HG03457 (cell line): ENCODE measurements at regions not wholly inside any gene's neighbourhood (a gene's known extent, or its start where the extent isn't known, plus 50 kb on each side); places are given as distances from the start of the nearest gene placed in this dataset.

Source experiments
- ATAC-seq: cut with Tn5 transposase; IDR thresholded peaks from one replicate; pipeline ENCODE4 v1.9.1; 2021; ENCODE audit warnings: moderate number of reproducible peaks; ENCODE audit not compliant: unreplicated experiment

DNA sequence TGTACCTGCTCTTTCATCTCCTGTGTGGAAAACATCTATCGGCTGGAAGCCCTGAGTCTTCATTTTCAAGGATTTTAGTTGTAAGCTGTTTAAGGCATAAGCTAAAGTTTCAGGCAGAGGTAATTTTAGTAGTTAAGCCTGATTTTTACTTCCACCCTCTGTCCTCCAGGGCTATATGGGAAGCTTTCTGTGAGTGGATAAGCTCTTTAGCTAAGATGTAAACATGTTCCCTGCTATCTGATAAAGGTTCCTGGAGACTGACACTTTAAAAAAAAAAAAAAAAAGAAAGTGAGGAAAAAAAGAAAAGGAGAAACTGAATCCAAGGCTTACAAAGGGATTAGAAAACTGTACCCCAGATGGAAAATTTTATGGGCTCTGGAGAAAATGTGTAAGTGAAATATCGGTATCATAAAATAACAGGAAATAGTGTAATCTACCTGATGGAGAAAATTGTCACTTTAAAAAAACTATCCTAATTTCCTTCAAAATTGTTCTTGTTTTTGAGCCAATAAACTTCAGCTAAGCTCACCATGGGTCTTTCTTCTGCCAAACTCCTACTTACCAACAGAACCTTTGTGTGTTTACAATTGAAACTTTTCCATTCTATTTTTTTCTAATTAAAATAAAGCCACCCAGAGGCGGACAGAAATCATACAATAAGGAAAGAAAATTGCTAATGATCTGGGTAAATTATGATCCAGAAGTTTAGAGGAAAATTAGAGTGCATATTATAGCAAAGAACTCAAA lies 180.5 kb downstream of the TGFB2 start:
- ATAC-seq: no peak

DNA sequence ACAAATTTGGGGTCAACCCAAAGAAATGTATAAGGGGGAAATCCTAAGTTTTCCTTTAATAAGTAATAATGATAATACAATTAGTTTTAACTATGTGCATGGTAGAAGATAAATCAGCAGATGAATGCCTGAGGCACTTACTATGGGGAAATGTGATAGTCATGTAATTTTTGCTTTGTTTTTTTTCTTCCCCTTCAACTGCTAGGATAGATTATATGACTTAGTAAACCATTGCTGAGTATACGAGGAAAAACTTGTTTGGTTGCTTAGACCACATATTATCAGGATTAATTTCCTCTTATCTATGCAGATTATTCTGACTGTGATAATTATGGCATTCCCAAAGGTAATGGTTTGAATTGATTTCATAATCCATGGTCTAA lies 181.1 kb downstream of the TGFB2 start:
- no peak for ATAC-seq

DNA sequence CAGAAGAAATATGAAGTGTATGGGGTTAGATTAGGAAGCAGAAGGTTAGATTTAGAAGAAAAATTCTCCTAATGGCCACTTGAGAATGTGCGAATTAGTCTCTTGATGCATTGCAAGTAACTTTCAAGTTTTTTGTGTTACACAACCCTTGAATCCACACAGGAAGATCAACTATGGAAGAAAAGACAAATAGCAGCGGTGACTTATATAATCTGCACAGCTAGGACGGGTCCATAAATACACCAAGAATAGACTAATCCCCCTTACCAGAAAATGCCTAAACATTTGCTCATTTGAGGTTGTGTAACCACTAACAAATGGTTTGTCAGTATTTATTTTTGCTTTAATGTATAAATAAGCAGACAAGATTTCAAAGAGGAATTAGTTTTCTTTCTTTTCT lies 182.6 kb downstream of the TGFB2 start:
- ATAC-seq: no peak

DNA sequence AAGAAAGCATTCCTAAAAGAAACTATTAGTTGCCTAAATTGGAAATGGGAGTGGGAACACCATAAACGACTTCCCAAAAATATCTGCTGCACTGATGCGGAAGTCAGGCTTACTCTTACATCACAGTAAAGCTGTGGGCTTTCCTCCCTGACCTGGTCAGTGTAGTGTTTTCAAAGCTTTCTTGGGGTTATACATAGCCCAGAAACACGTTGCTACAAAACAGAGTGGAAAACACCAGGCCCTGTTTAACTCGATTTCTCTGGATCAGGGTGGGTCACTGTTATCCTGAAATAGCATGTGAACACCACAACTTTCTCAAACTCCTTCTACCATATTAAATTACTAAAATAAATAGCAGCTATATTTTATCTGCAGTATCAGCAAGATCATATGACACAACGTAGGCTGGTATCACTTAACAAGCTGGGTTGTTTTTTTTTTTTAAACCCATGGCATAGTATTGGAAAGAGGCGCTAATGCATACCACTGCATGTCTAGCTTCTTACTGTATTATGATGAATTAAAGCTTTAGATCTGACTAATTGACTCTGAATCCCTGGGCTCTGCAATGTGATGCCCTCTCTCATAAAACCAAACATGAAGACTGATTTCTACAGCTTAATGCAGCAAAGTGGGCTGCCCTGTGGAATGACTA lies 184.6 kb downstream of the TGFB2 start:
- ATAC-seq: no peak

DNA sequence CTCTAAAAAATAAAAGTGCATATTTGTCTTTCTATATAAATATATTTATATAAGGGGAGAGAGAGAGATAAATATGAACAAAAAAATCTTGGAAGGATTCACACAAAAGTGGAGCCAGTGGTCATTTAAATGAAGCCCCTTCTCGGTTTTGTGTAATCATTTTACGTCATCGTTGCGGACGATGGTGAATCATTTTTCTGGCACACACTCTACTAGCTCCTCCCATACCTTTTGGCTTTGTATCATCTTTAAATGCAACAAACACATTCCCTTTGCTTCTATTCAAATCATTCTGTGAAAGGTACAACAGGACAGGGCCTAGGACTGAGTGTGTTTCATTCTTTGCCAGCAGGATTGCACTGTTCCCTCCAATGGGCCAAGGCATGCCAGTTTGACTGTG lies 186.8 kb downstream of the TGFB2 start:
- no peak for ATAC-seq

DNA sequence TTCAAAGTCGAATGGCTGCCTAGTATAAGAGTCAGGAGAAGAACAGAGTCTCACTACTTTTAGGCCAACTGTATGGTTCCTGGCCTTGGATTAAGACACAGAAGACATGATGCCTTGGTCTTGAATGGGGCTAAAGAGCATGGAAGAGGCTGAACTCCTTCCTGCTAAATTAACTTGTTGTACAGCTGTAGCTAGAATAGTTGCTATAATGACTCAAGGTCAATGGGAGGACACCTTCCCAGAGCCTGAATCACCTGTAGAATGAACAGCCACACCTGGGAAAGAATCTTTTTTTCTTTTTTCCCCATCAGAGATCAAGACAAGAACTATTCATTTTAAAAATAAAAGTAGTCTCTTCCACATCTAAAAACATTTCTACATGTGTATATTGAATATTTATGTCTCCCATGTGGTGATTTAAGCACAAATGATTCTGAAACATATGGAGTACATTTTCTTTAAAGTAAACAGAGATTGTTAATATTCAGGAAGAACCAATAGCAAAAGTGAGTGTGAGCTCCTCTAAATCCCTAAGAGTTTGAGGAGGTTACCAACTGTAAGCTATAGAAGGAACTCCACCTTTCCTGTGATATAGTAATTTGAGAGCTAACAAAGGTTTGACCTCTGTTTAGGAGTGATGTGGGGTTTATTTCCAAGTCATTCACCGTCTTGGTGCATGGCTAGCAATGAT lies 191.3 kb downstream of the TGFB2 start:
- ATAC-seq: no peak

DNA sequence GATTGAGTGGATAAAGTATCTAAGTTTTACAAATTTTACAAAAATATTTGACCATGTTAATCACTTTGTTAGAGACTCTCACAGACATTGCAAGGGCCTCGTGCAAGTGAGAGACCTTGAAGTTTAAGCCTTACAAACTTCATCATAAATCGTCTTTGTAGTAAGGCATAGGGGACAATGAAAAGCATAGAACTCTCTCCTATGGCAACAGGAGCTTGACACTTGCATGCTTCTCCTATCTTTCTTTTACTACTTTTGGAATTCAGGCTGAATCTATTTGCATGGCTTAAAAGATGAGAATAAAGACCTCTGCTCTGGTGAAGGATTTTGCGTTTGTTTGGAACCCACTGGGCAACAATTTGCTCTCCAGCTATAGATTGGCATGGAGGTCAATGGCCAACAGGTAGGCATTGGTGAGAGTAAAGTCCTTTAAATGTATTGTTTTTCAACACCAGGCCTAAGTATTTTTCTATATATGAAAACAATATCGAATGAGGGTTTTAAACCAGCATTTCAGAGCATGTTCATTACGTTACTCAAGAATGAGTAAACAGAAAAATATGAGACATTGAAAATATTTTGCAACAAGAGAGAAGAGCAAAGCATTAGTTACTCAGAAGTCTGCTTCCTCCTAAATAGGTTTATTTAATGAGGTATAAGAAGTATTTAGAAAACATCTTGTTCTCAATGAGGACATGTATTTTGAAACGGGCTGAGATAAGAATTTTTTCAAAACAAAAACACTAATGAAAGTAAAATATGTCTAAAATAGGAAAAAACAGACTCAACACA lies 192.2 kb downstream of the TGFB2 start:
- ATAC-seq: no peak

DNA sequence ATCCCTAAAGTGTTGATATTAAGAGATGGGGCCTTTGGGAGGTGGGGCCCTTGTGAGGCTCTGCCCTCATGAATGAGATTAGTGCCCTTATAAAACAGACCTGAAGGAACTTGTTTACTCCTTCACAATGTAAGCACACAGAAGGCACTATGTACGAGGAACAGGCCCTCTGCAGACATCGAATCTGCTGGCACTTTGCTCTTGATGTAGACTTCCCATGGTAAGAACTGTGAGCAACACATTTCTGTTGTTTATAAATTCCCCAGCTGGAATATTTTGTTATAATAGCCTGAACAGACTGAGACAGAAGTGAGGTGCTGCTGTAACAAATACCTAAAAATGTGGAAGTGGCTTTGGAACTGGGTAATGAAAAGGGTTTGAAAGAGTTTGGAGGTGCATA lies 193.2 kb downstream of the TGFB2 start:
- no peak for ATAC-seq

DNA sequence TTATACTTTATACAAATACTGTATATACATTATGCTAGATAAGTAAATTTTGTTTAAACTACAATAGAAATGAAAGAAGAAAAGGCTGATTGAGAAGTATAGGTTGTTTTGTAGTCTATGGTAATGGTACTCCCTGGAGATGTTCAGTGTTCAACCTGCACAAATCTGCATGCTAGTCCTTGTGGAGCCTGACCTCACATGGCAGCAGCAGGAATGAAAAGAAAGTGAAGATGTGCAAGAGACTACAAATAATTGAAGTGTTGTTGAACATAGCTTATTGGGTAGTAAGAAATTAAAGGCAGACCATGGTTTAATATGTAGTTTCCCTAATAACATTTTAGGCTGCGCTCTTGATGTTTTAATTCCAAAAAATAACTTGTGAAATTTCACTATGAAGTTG lies 201.2 kb downstream of the TGFB2 start:
- ATAC-seq: no peak

DNA sequence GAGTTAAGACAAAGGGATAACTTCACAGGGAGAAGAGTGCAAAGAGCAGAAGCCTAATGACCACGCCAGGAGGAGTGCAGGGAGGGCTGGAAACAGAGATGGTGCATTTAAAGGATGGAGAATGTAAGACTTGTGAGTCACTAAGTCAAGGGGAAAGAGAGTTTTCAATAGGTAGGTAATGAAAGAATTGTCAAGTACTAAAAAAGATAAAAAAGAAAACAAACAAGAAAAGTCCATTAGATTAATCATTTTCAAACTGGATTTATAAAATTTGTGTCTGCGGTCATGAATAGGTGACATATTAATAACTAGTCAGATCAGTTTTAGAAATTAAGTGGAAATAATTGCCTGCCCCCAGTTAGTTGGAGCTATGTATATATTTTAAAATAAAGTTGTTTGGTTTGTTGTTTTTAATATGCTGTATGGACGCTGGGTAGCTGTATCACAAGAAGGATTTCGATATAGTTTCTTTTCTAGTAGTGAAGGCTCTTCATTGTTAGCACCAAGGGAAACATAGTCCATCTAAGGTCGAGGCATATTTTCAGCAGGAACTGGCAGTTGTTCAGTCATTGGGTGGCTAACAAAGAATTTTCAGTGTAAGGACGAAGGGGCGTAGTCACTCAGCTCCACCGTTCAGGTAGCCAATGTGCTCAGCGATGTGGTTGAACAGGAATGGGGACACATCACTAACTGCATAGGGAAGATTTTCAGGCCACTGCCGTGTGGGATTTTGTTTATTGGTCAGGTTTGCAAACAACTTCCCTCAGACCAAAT lies 203.0 kb downstream of the TGFB2 start:
- no peak for ATAC-seq

DNA sequence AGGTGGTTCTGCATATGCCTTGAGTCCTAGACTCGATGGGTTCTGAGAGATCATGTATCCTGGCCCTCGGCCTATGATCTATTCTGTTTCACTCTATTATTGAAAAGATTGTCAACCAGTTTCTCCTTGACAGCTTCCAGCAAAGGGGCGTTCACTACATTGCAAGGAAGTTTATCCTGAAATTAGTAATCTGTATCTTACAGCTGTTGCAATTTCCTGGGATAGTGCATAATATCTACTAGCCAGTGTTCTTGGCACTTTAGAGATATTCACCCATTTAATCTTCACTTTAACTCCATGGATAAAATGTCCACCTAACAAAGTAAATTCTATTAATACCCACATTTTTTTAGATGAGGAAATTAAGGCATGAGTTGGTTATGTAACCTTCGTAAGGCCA lies 203.6 kb downstream of the TGFB2 start:
- ATAC-seq: no peak

DNA sequence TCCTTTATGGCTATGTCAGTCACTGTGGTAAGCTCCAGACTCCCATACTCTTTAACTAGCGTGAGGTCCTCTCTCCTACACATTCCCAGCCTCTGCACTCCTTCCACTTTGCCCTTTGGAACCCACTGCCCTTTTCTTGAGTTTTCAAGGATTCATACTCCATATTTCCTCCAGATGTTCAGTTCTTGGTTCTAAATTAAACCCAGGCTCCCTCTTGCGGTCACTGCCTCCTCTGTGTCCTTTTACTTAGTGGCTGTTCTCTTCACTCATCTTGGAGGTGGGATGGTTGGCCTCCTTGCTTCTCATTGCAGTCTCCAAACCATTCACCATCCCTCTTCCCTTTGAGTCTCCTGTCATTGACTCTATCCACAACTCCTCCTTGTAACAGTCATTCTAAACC lies 208.1 kb downstream of the TGFB2 start:
- ATAC-seq: no peak

DNA sequence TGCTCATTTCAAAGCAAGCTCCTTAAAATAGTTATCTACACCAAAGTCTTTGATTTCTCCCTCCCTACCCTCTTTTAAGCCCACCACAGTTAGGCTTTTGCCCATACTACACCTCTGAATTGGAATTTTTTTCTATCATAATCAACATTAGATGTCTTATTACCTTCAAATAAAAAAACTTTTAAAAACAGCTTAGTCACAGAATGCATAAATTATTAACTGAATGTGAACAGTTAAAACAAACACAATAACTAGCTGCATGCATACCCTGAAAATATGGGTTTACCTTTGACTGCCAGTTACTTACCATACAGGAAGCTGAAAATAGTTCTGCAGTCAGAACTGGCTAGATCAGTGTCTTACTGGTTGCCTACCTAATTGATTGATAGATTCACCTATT lies 210.9 kb downstream of the TGFB2 start:
- no peak for ATAC-seq

DNA sequence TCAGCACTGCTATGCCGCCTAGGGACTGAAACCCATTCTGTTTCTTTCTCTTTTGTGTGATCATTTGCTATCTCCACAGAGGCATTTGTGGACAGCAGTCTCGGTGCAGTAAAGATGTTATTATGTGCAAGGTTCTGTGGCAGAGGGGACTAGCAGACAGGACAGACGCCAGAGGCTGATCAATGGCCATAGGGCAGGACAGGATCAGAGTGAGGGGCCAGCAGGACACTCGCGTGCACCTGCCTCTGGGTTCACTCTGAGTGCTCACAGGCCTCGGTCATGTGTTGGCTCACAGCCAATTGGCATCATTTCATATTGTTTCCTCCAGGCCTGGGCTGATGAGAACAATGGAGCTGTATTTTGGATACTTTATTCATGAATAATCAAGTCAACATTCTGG lies 212.6 kb downstream of the TGFB2 start:
- no peak for ATAC-seq

DNA sequence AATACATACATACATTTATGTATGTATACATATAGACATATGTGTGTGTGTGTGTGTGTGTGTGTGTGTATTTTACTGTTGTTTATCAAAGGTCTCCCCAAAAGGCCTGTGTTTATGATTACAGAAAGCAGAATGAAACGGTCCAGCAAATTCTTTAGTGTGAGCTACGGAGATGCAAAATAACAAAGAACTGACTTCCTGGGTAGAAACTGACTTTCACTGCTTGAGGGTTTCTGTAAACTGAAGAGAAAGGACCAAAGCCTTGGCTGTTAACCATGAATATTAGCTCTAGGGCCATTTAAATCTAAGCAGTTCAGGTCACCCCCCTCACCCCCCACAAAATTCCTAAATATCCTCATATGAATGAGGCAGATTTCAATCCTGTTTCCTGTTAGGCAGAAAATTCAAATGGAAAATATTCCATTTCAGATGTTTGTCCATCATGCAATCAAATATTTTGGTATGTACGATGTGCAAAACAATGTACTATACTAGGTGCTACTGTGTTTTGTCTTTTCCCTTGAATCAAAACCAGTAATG lies 213.2 kb downstream of the TGFB2 start:
- no peak for ATAC-seq

DNA sequence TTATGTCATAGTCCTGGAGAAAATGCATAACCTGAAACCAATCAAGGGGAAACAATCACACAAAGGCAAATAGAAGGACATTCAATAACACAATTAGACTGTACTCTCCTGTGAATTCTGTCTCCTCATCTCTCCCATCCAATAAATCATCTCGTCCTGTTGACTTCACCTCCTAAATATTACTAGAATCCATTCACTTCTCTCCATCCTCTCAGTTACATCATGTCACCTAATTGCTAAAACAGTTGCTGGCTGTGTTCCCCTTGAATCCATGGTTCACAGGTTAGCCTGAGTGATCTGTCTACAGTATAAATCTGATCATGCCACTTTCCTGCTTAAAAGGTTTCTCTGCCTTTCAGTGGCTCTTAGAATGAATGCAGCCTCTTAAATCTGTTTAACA lies 220.2 kb downstream of the TGFB2 start:
- no peak for ATAC-seq

DNA sequence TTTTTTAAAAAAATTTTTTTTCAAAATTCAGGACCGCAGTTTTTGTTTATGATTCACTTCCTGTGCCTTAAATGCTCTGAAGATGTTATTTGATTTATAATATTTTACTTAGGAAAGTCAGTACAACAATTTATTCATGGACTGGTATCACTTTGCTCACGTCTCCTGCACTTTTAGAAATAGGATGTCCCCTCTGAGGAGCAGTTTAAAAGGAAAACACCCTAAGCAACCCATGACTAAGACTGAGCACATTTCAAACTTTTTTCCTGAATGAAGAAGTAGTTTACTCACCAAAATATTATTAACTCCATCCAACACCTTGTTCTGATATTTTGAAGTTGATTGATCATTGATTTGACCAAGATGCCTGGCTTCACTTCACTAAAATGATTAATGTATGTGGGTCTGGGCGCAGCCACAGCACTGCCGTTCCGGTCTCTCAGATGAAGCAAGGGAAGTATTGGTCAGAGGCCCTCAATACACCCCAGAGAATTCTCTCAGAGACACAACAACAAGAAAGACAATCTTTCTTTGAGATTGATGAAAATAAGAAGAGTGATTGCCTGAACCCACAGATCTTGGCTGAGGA lies 223.9 kb downstream of the TGFB2 start:
- no peak for ATAC-seq

DNA sequence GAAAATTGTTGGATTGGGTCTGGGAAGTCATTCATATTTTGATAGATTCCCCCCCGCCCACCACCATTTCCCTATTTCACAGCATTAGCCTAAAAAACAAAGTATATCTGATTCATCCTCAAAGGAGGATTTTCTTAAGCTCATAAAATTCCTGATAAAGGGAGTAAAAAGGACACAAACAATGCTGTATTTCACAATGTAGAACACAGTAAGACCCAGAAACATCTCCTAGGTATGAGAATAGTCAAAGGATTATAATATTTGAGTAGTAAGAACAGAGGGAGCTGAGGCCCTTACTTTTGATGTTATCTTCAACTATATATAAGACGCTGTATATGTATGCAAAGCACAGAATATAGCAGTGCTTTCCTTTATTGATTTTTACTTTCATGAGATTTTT lies 225.3 kb downstream of the TGFB2 start:
- ATAC-seq: no peak

DNA sequence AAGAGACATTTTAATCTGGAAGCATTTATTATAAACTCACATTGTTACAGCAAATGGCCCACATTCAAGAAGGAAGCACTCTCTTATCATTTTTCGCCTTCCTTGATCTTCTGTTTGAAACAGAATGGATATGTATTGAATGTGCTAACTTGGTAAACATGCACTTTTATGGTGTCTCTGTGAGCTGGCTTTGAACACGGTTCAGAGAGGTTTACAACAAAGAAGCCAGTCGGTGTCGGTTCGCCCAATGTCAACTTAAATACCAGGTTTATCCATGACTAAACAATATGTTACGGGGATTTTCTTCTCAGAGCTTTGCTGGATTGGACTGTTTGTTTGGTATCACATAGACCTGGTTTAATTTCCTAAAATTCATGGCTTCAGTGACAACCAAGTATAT lies 226.4 kb downstream of the TGFB2 start:
- no peak for ATAC-seq

DNA sequence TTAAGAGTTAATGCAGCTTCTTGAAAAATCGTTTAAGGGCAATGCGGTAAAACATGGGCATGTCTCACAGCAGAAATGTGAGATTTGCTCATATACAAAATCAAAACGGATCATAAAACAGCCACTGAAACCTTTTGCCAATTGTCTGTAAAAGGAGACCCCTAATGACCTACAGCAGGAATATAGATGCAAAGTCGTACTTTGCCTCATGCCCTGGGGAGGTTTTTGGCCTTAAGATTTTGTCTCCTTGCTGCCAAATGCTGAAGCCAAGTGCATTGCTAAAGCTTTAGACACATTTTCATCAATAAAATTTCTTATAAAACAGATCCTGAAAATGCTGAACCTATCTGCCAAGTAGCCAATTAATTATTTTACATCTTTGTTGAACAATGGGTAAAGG lies 226.9 kb downstream of the TGFB2 start:
- no peak for ATAC-seq
